Stomach (tissue), 4 donors: ENCODE measurements at regions not wholly inside any gene's neighbourhood (a gene's known extent, or its start where the extent isn't known, plus 50 kb on each side); places are given as distances from the start of the nearest gene placed in this dataset.

Experiments
- POLR2A ChIP-seq, 4 donors: fragments of 450-650 bp; IDR thresholded peaks; one replicate each; pipeline ENCODE4 v1.6.1; 2016; ENCODE audit warnings: antibody characterized with exemption in 4 of 4, control low read depth in 2 of 4, mild to moderate bottlenecking in 1 of 4, moderate library complexity in 1 of 4
- TF ChIP-seq, protein P1 (sequence below), 7 experiments: fragments of 450-650 bp in 4 of 7; fragments of 200-600 bp in 3 of 7; sonication (generic) in 3 of 7; IDR thresholded peaks; one replicate each; pipeline ENCODE4 v1.5.1; 2016 to 2019; ENCODE audit warnings: antibody characterized with exemption in 7 of 7, control low read depth in 2 of 7, mild to moderate bottlenecking in 1 of 7

DNA sequence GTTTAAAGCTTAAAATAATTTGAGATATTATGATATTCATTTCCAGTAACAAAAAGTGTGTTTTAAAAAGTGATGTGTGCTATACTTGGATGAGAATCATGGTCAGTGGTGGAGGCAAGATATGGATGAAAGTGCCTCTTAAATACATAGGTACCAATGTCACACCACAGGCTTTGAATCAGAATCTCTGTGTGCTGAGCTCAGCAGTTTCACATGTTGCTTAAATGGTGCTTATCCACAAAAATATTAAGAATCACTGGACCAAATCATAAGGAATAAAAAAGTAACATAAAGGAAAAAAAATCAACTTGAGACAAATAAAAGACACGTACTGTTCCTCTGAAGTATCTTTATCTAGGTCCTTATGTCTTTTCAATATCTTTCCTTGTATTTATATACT lies 850.5 kb upstream of the POT1 start:
- TF ChIP-seq, protein P1, sequence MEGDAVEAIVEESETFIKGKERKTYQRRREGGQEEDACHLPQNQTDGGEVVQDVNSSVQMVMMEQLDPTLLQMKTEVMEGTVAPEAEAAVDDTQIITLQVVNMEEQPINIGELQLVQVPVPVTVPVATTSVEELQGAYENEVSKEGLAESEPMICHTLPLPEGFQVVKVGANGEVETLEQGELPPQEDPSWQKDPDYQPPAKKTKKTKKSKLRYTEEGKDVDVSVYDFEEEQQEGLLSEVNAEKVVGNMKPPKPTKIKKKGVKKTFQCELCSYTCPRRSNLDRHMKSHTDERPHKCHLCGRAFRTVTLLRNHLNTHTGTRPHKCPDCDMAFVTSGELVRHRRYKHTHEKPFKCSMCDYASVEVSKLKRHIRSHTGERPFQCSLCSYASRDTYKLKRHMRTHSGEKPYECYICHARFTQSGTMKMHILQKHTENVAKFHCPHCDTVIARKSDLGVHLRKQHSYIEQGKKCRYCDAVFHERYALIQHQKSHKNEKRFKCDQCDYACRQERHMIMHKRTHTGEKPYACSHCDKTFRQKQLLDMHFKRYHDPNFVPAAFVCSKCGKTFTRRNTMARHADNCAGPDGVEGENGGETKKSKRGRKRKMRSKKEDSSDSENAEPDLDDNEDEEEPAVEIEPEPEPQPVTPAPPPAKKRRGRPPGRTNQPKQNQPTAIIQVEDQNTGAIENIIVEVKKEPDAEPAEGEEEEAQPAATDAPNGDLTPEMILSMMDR (IDR thresholded peaks at IDR 0.05), result no peak
- TF ChIP-seq POLR2A (IDR thresholded peaks at IDR 0.05), result no peak
